ENCODE measurements at regions not wholly inside any gene's neighbourhood (a gene's known extent, or its start where the extent isn't known, plus 50 kb on each side); places are given as distances from the start of the nearest gene placed in this dataset.
"Not testable (repeated sequence)": the region's sequence is repeated elsewhere in the genome, so short reads cannot be mapped to it uniquely, and the experiment has no call there.

DNA sequence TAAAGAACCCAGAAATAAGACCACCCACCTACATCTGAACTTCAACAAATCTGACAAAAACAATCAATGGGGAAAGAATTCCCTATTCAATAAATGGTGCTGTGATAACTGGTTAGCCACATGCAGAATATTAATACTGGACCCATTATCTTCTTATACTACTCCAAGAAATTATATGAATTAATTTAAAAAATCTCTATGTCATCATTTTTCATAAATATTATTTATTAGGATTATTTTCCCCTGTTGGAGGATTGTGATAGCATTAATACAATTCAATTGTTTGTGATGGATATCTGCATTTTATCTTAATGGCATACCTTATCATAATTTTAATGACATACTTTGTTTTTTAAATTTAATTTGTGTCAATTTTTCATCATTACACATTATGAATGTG is 682.2 kb upstream of the CTNND2 start:
- DNase-seq (ENCODE audit: low read depth in 1 of 2, low spot score in 1 of 2): no peak
- no peak for TF ChIP-seq JUND (IDR thresholded peaks at IDR 0.05; ENCODE audit: low read depth)
- in situ Hi-C loops (cut with HindIII; ENCODE audit: low pct_unique_long_range_greater_than_20kb, low sequenced_read_pairs): no loop called here

DNA sequence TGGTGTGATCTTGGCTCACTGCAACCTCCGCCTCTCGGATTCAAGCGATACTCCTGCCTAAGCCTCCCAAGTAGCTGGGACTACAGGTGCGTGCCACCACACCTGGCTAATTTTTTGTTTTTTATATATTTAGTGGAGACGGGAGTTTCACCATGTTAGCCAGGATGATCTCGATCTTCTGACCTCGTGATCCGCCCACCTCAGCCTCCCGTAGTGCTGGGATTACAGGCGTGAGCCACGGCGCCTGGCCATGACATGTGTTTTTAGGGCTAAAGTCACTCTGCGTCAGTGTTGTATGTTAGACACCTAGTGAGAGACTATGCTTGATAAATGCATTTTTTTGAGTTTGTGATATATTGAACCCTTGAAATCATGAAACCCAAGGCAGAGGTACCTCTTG is 674.6 kb upstream of the CTNND2 start:
- in situ Hi-C loops (cut with HindIII; ENCODE audit: low pct_unique_long_range_greater_than_20kb, low sequenced_read_pairs); DNase-seq (ENCODE audit: low read depth in 1 of 2, low spot score in 1 of 2): not testable (repeated sequence)

DNA sequence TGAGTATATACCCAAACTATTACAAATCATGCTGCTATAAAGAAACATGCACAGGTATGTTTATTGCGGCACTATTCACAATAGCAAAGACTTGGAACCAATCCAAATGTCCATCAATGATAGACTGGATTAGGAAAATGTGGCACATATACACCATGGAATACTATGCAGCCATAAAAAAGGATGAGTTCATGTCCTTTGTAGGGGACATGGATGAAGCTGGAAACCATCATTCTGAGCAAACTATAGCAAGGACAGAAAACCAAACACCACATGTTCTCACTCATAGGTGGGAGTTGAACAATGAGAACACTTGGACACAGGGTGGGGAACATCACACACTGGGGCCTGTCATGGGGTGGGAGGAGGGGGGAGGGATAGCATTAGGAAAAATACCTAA is 672.7 kb upstream of the CTNND2 start:
- DNase-seq (ENCODE audit: low read depth in 1 of 2, low spot score in 1 of 2); in situ Hi-C loops (cut with HindIII; ENCODE audit: low pct_unique_long_range_greater_than_20kb, low sequenced_read_pairs): not testable (repeated sequence)

DNA sequence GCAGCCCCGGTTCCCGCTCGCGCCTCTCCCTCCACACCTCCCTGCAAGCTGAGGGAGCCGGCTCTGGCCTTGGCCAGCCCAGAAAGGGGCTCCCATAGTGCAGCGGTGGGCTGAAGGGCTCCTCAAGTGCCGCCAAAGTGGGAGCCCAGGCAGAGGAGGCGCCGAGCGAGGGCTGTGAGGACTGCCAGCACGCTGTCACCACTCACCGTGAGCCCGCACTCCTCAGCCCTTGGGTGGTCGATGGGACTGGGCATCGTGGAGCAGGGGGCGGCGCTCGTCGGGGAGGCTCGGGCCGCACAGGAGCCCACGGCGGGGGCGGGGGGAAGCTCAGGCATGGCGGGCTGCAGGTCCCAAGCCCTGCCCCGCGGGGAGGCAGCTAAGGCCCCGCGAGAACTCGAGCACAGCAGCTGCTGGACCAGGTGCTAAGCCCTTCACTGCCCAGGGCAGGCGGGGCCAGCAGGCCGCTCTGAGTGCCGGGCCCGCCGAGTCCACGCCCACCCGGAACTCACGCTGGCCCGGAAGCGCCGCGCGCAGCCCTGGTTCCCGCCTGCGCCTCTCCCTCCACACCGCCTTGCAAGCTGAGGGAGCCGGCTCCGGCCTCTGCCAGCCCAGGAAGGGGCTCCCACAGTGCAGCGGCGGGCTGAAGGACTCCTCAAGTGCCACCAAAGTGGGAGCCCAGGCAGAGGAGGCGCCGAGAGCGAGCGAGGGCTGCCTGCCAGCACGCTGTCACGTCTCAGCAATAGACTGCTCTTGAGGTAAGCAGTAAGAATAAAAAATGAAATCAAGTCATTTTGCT is 670.2 kb upstream of the CTNND2 start:
- DNase-seq (ENCODE audit: low read depth in 1 of 2, low spot score in 1 of 2): peak; percentile 8 to 94

DNA sequence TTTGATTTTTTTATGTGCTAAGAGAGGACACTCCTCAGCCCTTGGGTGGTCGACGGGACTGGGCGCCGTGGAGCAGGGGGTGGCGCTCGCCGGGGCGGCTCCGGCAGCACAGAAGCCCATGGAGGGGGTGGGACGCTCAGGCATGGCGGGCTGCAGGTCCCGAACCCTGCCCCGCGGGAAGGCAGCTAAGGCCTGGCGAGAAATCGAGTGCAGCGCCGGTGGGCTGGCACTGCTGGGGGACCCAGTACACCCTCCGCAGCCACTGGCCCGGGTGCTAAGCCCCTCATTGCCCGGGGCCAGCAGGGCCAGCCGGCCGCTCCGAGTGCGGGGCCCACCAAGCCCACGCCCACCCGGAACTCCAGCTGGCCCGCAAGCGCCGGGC is 669.7 kb upstream of the CTNND2 start:
- in situ Hi-C loops (cut with HindIII; ENCODE audit: low pct_unique_long_range_greater_than_20kb, low sequenced_read_pairs): not testable (repeated sequence)
- peak in 1 of 2 experiments; percentile 4 for DNase-seq (ENCODE audit: low read depth in 1 of 2, low spot score in 1 of 2)

More for the DNA sequence above, 670.2 kb upstream of the CTNND2 start:
- in situ Hi-C loops (cut with HindIII; ENCODE audit: low pct_unique_long_range_greater_than_20kb, low sequenced_read_pairs): not testable (repeated sequence)

DNA sequence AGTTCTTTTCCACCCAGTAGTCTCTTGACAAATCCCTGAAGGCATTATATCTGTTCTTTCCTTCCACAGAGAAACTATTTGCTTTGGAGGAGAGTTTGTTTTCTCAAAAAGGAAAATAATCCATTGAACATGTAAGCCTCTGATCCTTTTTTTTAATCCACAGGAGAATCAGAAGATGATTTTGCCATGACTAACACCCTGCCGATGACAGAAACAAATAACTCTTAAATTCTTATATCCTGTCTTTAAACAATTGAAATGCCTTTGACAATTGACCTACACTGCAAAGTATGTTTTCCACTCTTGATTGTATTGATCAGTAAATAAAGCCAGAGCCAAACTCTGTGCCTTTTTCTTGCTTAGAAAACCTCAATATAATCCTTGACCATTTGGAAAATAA is 666.4 kb upstream of the CTNND2 start:
- in situ Hi-C loops (cut with HindIII; ENCODE audit: low pct_unique_long_range_greater_than_20kb, low sequenced_read_pairs): no loop called here
- DNase-seq (ENCODE audit: low read depth in 1 of 2, low spot score in 1 of 2): peak in 1 of 2 experiments; percentile 12
- TF ChIP-seq JUND (IDR thresholded peaks at IDR 0.05; ENCODE audit: low read depth): no peak

DNA sequence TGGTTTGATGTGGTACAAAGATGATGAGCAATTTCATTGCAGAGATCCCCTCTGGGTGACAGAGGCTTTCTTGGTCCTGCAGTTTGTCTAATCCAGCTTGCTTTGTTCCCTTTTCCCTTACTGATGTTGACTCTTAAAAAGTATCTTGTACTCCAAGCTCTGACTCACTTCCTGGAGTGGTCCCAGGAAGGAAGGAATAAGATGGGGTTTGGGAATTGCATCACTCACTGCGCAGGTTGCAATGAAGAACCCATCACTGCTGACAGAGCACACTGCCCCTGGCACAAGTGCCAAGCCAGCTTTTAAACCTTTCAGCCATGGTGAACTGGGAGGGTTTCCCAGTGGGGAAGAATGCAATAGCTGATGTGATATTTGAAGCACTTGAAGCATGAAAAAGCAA is 662.2 kb upstream of the CTNND2 start:
- no peak for DNase-seq (ENCODE audit: low read depth in 1 of 2, low spot score in 1 of 2)
- TF ChIP-seq JUND (IDR thresholded peaks at IDR 0.05; ENCODE audit: low read depth): no peak
- in situ Hi-C loops (cut with HindIII; ENCODE audit: low pct_unique_long_range_greater_than_20kb, low sequenced_read_pairs): no loop called here

DNA sequence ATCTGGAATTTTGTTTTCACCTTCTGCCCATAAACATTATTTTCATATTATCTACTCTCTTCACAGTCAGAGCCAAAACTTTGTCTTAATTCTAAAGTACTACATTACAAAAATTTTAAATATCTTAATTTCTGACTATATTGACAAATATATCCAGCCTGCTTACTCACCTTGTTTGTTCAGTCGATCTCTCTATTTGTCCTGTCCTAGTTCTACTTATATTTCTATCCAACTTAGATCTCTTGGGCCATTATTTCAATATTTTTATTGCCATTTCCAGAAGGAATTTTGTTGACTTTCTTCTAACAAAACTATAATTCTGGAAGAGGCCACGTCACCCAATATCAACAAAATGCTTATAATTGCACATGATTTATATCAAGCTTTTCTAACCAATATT is 652.8 kb upstream of the CTNND2 start:
- no peak for DNase-seq (ENCODE audit: low read depth in 1 of 2, low spot score in 1 of 2)
- in situ Hi-C loops (cut with HindIII; ENCODE audit: low pct_unique_long_range_greater_than_20kb, low sequenced_read_pairs): no loop called here
- no peak for TF ChIP-seq JUND (IDR thresholded peaks at IDR 0.05; ENCODE audit: low read depth)

DNA sequence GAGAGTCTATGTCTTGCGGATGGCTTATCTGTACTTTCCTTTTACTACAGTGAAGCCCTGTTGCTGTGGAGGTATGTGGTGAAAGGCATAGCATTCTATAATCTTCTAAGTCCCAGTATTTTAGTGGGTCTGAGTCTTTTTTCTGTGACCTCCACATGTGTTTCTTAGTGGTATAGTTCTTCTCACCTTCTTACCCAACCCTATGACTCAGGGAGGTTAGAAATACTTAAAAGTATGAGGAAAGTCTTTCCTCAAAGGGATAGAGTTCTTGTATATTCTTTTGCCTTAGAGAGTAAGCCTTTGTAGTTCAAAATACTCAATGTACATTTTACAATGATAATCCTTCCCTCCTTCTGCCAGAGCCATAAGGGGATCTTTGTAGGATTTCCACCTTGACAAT is 621.9 kb upstream of the CTNND2 start:
- no peak for DNase-seq (ENCODE audit: low read depth in 1 of 2, low spot score in 1 of 2)
- no peak for TF ChIP-seq JUND (IDR thresholded peaks at IDR 0.05; ENCODE audit: low read depth)
- in situ Hi-C loops (cut with HindIII; ENCODE audit: low pct_unique_long_range_greater_than_20kb, low sequenced_read_pairs): no loop called here

DNA sequence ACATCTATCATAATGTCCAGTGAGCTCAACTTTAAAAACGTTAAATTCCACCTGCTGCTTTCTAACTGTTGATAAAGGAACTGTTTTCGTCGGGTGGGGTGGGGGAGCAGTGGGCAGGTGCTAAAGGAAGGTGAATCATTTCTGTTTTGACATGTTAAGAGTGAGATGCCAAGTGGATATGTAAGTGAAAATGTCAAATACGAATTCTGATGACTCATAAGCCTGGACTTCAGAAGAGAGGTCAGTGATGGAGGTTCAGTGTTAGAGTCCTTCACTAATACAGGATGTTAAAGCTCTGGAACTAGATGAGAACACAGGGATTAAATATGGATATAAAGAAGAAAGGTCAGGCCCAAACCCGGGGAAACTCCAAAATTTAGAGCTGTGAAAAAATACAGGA is 617.9 kb upstream of the CTNND2 start:
- in situ Hi-C loops (cut with HindIII; ENCODE audit: low pct_unique_long_range_greater_than_20kb, low sequenced_read_pairs): no loop called here
- no peak for DNase-seq (ENCODE audit: low read depth in 1 of 2, low spot score in 1 of 2)
- no peak for TF ChIP-seq JUND (IDR thresholded peaks at IDR 0.05; ENCODE audit: low read depth)

DNA sequence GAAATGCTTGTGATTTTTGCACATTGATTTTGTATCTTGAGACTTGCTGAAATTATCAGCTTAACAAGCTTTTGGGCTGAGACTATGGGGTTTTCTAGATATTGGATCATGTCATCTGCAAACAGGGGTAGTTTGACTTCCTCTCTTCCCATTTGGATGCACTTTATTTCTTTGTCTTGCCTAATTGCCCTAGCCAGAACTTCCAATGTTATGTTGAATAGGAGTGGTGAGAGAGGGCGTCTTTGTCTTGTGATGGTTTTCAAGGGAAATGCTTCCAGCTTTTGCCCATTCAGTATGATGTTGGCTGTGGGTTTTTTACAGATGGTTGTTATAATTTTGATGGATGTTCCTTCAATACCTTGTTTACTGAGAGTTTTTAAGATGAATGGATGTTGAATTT is 600.7 kb upstream of the CTNND2 start:
- in situ Hi-C loops (cut with HindIII; ENCODE audit: low pct_unique_long_range_greater_than_20kb, low sequenced_read_pairs); DNase-seq (ENCODE audit: low read depth in 1 of 2, low spot score in 1 of 2): not testable (repeated sequence)

DNA sequence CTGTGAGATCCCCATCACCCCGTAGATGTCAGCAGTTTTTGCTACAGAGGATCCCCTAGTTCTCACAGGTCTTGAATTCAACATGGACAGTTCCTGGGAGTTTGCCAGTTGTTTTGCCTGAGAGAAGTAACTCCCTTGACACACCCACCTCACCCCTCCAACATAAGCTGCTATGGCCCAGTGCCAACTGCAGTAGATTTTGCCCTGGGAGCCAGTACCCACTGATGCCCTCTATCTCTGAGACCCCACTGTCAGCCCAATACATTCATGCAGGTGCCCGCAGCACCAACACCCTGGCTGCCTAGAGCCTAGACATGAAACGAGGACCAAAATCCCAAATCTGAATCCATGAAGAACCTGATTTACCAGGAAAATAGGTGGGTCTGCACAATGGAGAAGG is 583.9 kb upstream of the CTNND2 start:
- TF ChIP-seq JUND (IDR thresholded peaks at IDR 0.05; ENCODE audit: low read depth): no peak
- DNase-seq (ENCODE audit: low read depth in 1 of 2, low spot score in 1 of 2): no peak
- in situ Hi-C loops (cut with HindIII; ENCODE audit: low pct_unique_long_range_greater_than_20kb, low sequenced_read_pairs): no loop called here

DNA sequence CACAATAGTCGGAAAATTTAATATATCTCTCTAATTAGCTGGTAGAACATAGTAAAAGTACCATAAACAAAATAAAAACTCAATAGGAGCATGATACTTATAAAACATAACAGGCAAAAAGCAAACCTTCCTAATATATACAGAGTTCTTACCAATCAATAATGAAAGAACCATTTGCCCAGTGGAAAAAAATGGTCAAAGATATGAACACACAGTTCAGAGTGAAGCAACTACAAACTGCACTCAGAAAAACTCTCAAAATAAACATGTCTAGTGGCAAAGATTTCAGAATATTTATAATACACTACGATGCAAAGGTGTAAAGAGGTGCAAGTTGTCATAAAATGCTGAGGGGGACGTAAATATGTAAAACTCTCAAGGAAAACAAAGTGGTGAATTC is 576.2 kb upstream of the CTNND2 start:
- no peak for TF ChIP-seq JUND (IDR thresholded peaks at IDR 0.05; ENCODE audit: low read depth)
- no peak for DNase-seq (ENCODE audit: low read depth in 1 of 2, low spot score in 1 of 2)
- in situ Hi-C loops (cut with HindIII; ENCODE audit: low pct_unique_long_range_greater_than_20kb, low sequenced_read_pairs): no loop called here

DNA sequence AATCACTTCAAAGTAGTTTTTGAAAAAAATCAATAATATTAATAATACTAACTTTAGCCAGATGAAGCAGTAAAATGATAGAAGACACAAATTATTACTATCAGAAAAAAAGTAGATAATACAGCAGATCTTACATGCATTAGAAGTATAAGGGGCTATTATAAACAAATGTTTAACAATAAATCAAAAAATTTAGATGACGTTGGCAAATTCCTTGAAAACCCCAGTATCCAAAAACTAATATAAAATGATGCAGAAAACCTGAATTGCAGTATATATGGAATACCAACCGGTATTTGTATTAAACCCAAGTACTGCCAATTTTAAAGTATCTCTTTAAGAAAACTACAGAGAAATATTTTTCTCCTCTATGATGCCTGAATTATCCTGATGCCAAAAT is 573.3 kb upstream of the CTNND2 start:
- in situ Hi-C loops (cut with HindIII; ENCODE audit: low pct_unique_long_range_greater_than_20kb, low sequenced_read_pairs): no loop called here
- TF ChIP-seq JUND (IDR thresholded peaks at IDR 0.05; ENCODE audit: low read depth): no peak
- DNase-seq (ENCODE audit: low read depth in 1 of 2, low spot score in 1 of 2): no peak

All from T47D (cell line).